Mammary epithelial cell (primary cell): ENCODE measurements at regions not wholly inside any gene's neighbourhood (a gene's known extent, or its start where the extent isn't known, plus 50 kb on each side); places are given as distances from the start of the nearest gene placed in this dataset.

ENCODE experiments used
- EZH2 ChIP-seq: IDR thresholded peaks from 2 replicates; pipeline ENCODE4 v1.6.1; 2012; ENCODE audit warnings: low read length, inconsistent platforms, borderline replicate concordance
- TF ChIP-seq, protein P1 (sequence below), 2 donors: IDR thresholded peaks in 1 of 2; conservative IDR thresholded peaks in 1 of 2; 2 replicates each; pipeline ENCODE4 v1.5.1; 2011 to 2012; ENCODE audit warnings: inconsistent platforms in 2 of 2, low read length in 2 of 2, mild to moderate bottlenecking in 2 of 2, control low read depth in 1 of 2, low read depth in 1 of 2; ENCODE audit not compliant: insufficient read depth in 1 of 2; ENCODE audit errors: extremely low read depth in 1 of 2

DNA sequence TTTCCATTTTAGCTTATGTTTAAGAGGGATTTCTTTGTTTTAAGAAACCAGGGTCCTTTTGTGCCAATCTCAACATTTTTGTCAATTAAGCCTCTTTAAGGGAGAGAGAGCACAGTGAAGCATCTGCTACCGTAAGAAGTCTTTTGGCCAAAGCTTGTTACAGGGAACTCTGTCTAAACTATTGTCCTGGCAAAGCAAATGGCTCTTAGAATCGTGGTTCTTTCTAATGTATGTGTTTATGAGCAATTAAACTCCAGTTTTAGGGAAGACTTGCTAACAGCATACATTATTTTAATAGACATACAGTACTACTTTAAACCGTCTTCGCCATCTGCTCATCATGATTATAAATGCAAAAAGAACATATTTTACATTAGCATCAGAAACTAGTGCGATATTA is 202.1 kb downstream of the CDCA7 start:
- TF ChIP-seq, protein P1, sequence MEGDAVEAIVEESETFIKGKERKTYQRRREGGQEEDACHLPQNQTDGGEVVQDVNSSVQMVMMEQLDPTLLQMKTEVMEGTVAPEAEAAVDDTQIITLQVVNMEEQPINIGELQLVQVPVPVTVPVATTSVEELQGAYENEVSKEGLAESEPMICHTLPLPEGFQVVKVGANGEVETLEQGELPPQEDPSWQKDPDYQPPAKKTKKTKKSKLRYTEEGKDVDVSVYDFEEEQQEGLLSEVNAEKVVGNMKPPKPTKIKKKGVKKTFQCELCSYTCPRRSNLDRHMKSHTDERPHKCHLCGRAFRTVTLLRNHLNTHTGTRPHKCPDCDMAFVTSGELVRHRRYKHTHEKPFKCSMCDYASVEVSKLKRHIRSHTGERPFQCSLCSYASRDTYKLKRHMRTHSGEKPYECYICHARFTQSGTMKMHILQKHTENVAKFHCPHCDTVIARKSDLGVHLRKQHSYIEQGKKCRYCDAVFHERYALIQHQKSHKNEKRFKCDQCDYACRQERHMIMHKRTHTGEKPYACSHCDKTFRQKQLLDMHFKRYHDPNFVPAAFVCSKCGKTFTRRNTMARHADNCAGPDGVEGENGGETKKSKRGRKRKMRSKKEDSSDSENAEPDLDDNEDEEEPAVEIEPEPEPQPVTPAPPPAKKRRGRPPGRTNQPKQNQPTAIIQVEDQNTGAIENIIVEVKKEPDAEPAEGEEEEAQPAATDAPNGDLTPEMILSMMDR (conservative IDR thresholded peaks at IDR 0.05 in 1 of 2, IDR thresholded peaks at IDR 0.05 in 1 of 2; ENCODE audit: extremely low read depth in 1 of 2, insufficient read depth in 1 of 2, low read depth in 1 of 2, low read length in 2 of 2): no peak
- TF ChIP-seq EZH2: no peak
